ENCODE measurements at regions not wholly inside any gene's neighbourhood (a gene's known extent, or its start where the extent isn't known, plus 50 kb on each side); places are given as distances from the start of the nearest gene placed in this dataset.

DNA sequence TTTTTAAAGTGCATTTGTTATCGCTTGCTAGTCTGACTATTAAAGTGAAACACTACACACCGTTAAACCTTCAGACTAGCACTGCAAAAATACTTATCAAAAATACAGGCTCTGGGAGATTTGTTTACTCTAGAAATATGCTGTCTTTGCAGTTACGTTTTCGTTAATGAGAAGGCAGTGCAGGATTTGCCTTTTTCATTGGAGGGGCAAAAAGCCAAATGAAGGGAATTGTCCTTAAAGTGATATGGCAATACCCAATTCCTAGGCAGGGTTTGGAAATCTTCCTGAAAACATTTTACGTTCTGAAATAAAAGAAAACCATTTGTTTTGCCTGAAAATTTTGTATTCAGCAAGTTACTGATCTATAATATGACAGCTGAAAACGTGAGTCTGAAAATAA lies 1800.2 kb downstream of the MAT2B start:
- no peak overlapping the region for H3K4me3 Mint-ChIP-seq
- intact Hi-C loops (cut with micrococcal nuclease), result no loop called here
- no peak overlapping the region for H3K27ac Mint-ChIP-seq
- H3K27me3 Mint-ChIP-seq, result no peaks in the 10 kb centered on the region
- H3K27ac ChIP-seq (ENCODE audit: low read depth, low read length), result no peak overlapping the region
- CTCF ChIA-PET, result no interaction called here
- DNase-seq (no peak), ATAC-seq (no peak)
- H3K36me3 ChIP-seq (ENCODE audit: control insufficient read depth in 2 of 3, insufficient read depth in 3 of 3, low read length in 3 of 3), result no peaks in the 10 kb centered on the region
- no peaks in the 10 kb centered on the region for H3K27me3 ChIP-seq (ENCODE audit: control insufficient read depth in 2 of 2, insufficient read depth in 2 of 2, low read length in 2 of 2)
- no peaks in the 10 kb centered on the region for H3K9me3 ChIP-seq (ENCODE audit: control insufficient read depth in 2 of 3, low read length in 3 of 3)
- peaks cover 0 to 15% (median 3%) of the 10 kb centered on the region in 11 donors for H3K9me3 Mint-ChIP-seq
- H3K4me3 ChIP-seq (ENCODE audit: low read length), result no peak overlapping the region
- no peaks in the 10 kb centered on the region for H3K4me1 ChIP-seq (ENCODE audit: control insufficient read depth in 2 of 2, insufficient read depth in 2 of 2, low read length in 2 of 2)
- POLR2A ChIA-PET, result no interaction called here
- no peaks in the 10 kb centered on the region for H3K36me3 Mint-ChIP-seq
- no peaks in the 10 kb centered on the region for H3K4me1 Mint-ChIP-seq

DNA sequence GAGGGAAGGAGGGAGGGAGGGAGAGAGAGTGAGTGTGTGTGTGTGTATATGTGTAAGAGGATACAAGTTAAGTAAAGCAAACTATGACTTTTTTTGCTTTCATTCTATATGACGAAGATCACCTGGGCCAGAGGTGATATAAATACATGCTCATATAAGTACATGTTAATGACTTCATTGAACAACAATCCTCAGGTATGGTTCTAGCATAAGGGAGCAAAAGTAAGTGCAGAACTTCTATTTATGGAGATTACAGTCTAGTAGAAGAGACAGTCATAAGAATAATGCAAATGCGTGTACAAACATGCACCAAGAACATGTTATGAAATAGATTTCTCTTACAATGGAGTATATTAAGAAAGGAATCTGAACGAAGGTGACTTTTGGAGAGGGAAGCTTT lies 1804.0 kb downstream of the MAT2B start:
- Histone ChIP-seq H3K27me3 (ENCODE audit: control insufficient read depth in 2 of 2, insufficient read depth in 2 of 2, low read length in 2 of 2) (no peaks in the 10 kb centered on the region), H3K9me3 (ENCODE audit: control insufficient read depth in 2 of 3, low read length in 3 of 3) (peaks cover 0 to 3% (median 0%) of the 10 kb centered on the region in 3 experiments), H3K27ac (ENCODE audit: low read depth, low read length) (no peak overlapping the region), H3K4me3 (ENCODE audit: low read length) (no peak overlapping the region), H3K36me3 (ENCODE audit: control insufficient read depth in 2 of 3, insufficient read depth in 3 of 3, low read length in 3 of 3) (no peaks in the 10 kb centered on the region), H3K4me1 (ENCODE audit: control insufficient read depth in 2 of 2, insufficient read depth in 2 of 2, low read length in 2 of 2) (no peaks in the 10 kb centered on the region)
- H3K4me1 Mint-ChIP-seq, result no peaks in the 10 kb centered on the region
- POLR2A ChIA-PET, result no interaction called here
- CTCF ChIA-PET, result no interaction called here
- H3K27me3 Mint-ChIP-seq, result no peaks in the 10 kb centered on the region
- ATAC-seq (no peak), DNase-seq (no peak)
- peaks cover 0 to 10% (median 3%) of the 10 kb centered on the region in 11 donors for H3K9me3 Mint-ChIP-seq
- intact Hi-C loops (cut with micrococcal nuclease), result no loop called here
- H3K36me3 Mint-ChIP-seq, result no peaks in the 10 kb centered on the region
- H3K27ac Mint-ChIP-seq, result no peak overlapping the region
- no peak overlapping the region for H3K4me3 Mint-ChIP-seq

DNA sequence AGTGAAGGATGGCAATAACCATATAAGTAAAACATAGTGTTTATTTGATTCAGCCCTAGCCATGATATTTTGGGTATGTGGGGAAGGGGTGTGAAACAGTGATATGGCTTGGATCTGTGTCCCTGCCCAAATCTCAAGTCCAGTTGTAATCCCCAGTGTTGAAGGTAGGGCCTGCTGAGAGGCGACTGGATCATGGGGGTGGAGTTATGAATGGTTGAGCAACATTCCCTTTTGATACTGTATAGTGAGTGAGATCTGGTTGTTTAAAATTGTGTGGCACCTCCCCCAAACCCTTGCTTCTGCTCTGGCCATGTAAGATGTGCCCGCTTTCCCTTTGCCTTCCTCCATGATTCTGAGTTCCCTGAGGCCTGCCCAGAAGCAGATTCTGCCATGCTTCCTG lies 1804.6 kb downstream of the MAT2B start:
- intact Hi-C loops (cut with micrococcal nuclease), result no loop called here
- CTCF ChIA-PET, result no interaction called here
- Histone ChIP-seq H3K27ac (ENCODE audit: low read depth, low read length) (no peak overlapping the region), H3K36me3 (ENCODE audit: control insufficient read depth in 2 of 3, insufficient read depth in 3 of 3, low read length in 3 of 3) (no peaks in the 10 kb centered on the region), H3K4me1 (ENCODE audit: control insufficient read depth in 2 of 2, insufficient read depth in 2 of 2, low read length in 2 of 2) (no peaks in the 10 kb centered on the region), H3K9me3 (ENCODE audit: control insufficient read depth in 2 of 3, low read length in 3 of 3) (peaks cover 0 to 3% (median 0%) of the 10 kb centered on the region in 3 experiments), H3K4me3 (ENCODE audit: low read length) (no peak overlapping the region), H3K27me3 (ENCODE audit: control insufficient read depth in 2 of 2, insufficient read depth in 2 of 2, low read length in 2 of 2) (no peaks in the 10 kb centered on the region)
- no peak overlapping the region for H3K27ac Mint-ChIP-seq
- peaks cover 0 to 10% (median 3%) of the 10 kb centered on the region in 11 donors for H3K9me3 Mint-ChIP-seq
- no peaks in the 10 kb centered on the region for H3K27me3 Mint-ChIP-seq
- H3K4me3 Mint-ChIP-seq, result no peak overlapping the region
- no peak for DNase-seq
- no peak for ATAC-seq
- POLR2A ChIA-PET, result no interaction called here
- no peaks in the 10 kb centered on the region for H3K36me3 Mint-ChIP-seq
- no peaks in the 10 kb centered on the region for H3K4me1 Mint-ChIP-seq

DNA sequence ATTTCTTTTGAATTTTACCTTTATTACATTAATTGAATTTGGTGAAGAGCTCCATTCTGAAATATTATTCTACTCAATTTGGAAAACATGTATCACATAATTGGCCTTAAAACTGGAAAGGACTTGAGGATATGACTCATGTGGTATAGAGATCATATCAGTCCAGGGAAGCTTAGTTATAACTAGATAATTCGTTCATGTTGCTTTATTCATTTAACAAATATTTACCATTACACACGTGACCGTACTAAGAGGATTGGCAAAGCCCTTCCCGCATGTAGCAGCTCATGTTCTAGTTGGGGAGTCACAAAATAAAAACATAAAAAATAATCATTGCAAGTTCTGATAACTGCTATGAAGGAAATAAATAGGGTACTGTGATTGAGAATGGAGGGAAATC lies 1816.5 kb downstream of the MAT2B start:
- ATAC-seq, result no peak

DNA sequence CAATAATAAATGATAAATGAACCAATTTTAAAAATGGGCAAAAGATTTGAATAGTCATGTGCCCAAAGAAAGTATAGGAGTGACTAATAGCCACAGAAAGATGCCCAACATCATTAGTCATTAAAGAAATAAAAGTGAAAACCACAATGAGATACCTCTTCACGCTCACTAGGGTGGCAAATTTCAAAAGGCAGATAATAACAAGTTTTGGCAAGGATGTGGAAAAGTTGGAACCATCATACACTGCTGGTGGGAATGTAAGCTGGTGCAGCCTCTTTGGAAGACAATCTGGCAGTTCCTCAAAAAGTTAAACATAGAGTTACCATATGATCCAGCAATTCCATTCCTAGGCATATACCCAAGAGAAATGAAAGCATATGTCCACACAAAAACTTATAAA lies 1819.8 kb downstream of the MAT2B start:
- ATAC-seq (no peak), DNase-seq (no peak)
- Histone ChIP-seq H3K36me3 (ENCODE audit: control insufficient read depth in 2 of 3, insufficient read depth in 3 of 3, low read length in 3 of 3) (no peaks in the 10 kb centered on the region), H3K4me1 (ENCODE audit: control insufficient read depth in 2 of 2, insufficient read depth in 2 of 2, low read length in 2 of 2) (no peaks in the 10 kb centered on the region), H3K27ac (ENCODE audit: low read depth, low read length) (no peak overlapping the region), H3K4me3 (ENCODE audit: low read length) (no peak overlapping the region), H3K27me3 (ENCODE audit: control insufficient read depth in 2 of 2, insufficient read depth in 2 of 2, low read length in 2 of 2) (no peaks in the 10 kb centered on the region), H3K9me3 (ENCODE audit: control insufficient read depth in 2 of 3, low read length in 3 of 3) (no peaks in the 10 kb centered on the region)
- no peaks in the 10 kb centered on the region for H3K27me3 Mint-ChIP-seq
- H3K4me1 Mint-ChIP-seq, result no peaks in the 10 kb centered on the region
- ChIA-PET CTCF (no interaction called here), POLR2A (no interaction called here)
- intact Hi-C loops (cut with micrococcal nuclease), result no loop called here
- H3K9me3 Mint-ChIP-seq, result peaks cover 0 to 5% (median 0%) of the 10 kb centered on the region in 11 donors
- H3K4me3 Mint-ChIP-seq, result no peak overlapping the region
- no peak overlapping the region for H3K27ac Mint-ChIP-seq
- H3K36me3 Mint-ChIP-seq, result no peaks in the 10 kb centered on the region

More for the DNA sequence above, 1816.5 kb downstream of the MAT2B start:
- Histone ChIP-seq H3K4me1 (ENCODE audit: control insufficient read depth in 2 of 2, insufficient read depth in 2 of 2, low read length in 2 of 2) (no peaks in the 10 kb centered on the region), H3K4me3 (ENCODE audit: low read length) (no peak overlapping the region), H3K27me3 (ENCODE audit: control insufficient read depth in 2 of 2, insufficient read depth in 2 of 2, low read length in 2 of 2) (no peaks in the 10 kb centered on the region), H3K36me3 (ENCODE audit: control insufficient read depth in 2 of 3, insufficient read depth in 3 of 3, low read length in 3 of 3) (no peaks in the 10 kb centered on the region), H3K27ac (ENCODE audit: low read depth, low read length) (no peak overlapping the region), H3K9me3 (ENCODE audit: control insufficient read depth in 2 of 3, low read length in 3 of 3) (no peaks in the 10 kb centered on the region)
- Mint-ChIP-seq H3K27ac (peak overlapping the region in 1 of 9 donors; percentile 50), H3K27me3 (no peaks in the 10 kb centered on the region), H3K4me1 (no peaks in the 10 kb centered on the region), H3K4me3 (no peak overlapping the region), H3K9me3 (peaks cover 0 to 8% (median 5%) of the 10 kb centered on the region in 11 donors), H3K36me3 (peaks cover 0 to 7% (median 0%) of the 10 kb centered on the region in 5 donors)
- POLR2A ChIA-PET, result no interaction called here
- intact Hi-C loops (cut with micrococcal nuclease), result no loop called here
- CTCF ChIA-PET, result no interaction called here
- DNase-seq, result no peak

DNA sequence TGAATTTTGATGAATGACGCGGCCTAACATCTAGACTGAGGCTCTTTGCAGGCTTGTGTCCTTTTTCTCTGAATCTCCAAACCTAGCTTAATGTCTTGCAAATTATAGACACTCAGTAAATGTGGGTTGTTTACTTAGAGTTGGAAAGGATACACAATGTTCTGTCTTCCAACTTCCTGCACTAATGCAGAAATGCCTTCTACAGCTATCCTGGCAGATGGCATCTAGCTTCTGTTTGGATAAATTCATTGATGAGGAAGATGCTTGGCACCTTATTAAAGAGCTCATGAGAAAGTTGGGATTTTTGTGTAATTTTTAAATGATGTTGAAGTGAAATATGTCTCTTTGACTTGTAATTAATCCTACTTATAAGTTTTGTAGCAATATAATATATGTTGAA lies 1822.2 kb downstream of the MAT2B start:
- intact Hi-C loops (cut with micrococcal nuclease), result no loop called here
- Mint-ChIP-seq H3K27me3 (no peaks in the 10 kb centered on the region), H3K4me3 (no peak overlapping the region), H3K4me1 (no peaks in the 10 kb centered on the region), H3K9me3 (peaks cover 0 to 3% (median 0%) of the 10 kb centered on the region in 11 donors), H3K36me3 (no peaks in the 10 kb centered on the region), H3K27ac (no peak overlapping the region)
- ChIA-PET POLR2A (no interaction called here), CTCF (no interaction called here)
- Histone ChIP-seq H3K27ac (ENCODE audit: low read depth, low read length) (no peak overlapping the region), H3K4me3 (ENCODE audit: low read length) (no peak overlapping the region), H3K4me1 (ENCODE audit: control insufficient read depth in 2 of 2, insufficient read depth in 2 of 2, low read length in 2 of 2) (no peaks in the 10 kb centered on the region), H3K27me3 (ENCODE audit: control insufficient read depth in 2 of 2, insufficient read depth in 2 of 2, low read length in 2 of 2) (no peaks in the 10 kb centered on the region), H3K36me3 (ENCODE audit: control insufficient read depth in 2 of 3, insufficient read depth in 3 of 3, low read length in 3 of 3) (no peaks in the 10 kb centered on the region), H3K9me3 (ENCODE audit: control insufficient read depth in 2 of 3, low read length in 3 of 3) (no peaks in the 10 kb centered on the region)
- DNase-seq, result no peak
- no peak for ATAC-seq

DNA sequence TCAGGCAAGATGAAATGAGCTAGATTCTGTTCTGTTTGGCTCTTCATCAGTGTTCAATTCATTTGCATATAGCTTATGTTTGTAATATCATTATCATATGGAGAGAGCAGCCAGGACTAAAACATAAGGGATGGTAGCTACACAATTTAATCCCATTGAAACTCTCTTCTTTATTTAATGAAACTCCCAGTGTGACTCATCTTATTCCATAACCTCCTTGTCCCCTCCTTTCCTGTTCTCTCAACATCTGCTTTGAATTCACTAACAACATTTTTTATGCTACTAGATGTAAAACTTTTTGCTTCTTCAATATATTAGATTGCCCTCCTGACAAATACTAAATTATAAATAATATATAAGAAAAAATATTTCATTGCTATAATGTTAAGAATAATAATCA lies 1823.4 kb downstream of the MAT2B start:
- H3K36me3 Mint-ChIP-seq, result no peaks in the 10 kb centered on the region
- H3K27me3 ChIP-seq (ENCODE audit: control insufficient read depth in 2 of 2, insufficient read depth in 2 of 2, low read length in 2 of 2), result no peaks in the 10 kb centered on the region
- no peak overlapping the region for H3K27ac Mint-ChIP-seq
- ChIA-PET POLR2A (no interaction called here), CTCF (no interaction called here)
- H3K4me3 Mint-ChIP-seq, result no peak overlapping the region
- H3K4me1 Mint-ChIP-seq, result no peaks in the 10 kb centered on the region
- no peaks in the 10 kb centered on the region for H3K9me3 ChIP-seq (ENCODE audit: control insufficient read depth in 2 of 3, low read length in 3 of 3)
- ATAC-seq, result no peak
- H3K9me3 Mint-ChIP-seq, result peaks cover 0 to 8% (median 0%) of the 10 kb centered on the region in 11 donors
- no peaks in the 10 kb centered on the region for H3K36me3 ChIP-seq (ENCODE audit: control insufficient read depth in 2 of 3, insufficient read depth in 3 of 3, low read length in 3 of 3)
- no peaks in the 10 kb centered on the region for H3K4me1 ChIP-seq (ENCODE audit: control insufficient read depth in 2 of 2, insufficient read depth in 2 of 2, low read length in 2 of 2)
- no peaks in the 10 kb centered on the region for H3K27me3 Mint-ChIP-seq
- H3K4me3 ChIP-seq (ENCODE audit: low read length), result no peak overlapping the region
- DNase-seq, result no peak
- intact Hi-C loops (cut with micrococcal nuclease), result no loop called here
- no peak overlapping the region for H3K27ac ChIP-seq (ENCODE audit: low read depth, low read length)

Measured in naive thymus-derived CD4-positive, alpha-beta T cell (primary cell).